ENCODE measurements at regions not wholly inside any gene's neighbourhood (a gene's known extent, or its start where the extent isn't known, plus 50 kb on each side); places are given as distances from the start of the nearest gene placed in this dataset.

- TF ChIP-seq CREM (IDR thresholded peaks at IDR 0.05) (no peak), CREM (CRISPR knock-in tag; IDR thresholded peaks at IDR 0.05) (no peak)
Observed at GRCh38 chr5:101425339-101425859, 522.3 kb upstream of the ST8SIA4 start (continued).

DNA sequence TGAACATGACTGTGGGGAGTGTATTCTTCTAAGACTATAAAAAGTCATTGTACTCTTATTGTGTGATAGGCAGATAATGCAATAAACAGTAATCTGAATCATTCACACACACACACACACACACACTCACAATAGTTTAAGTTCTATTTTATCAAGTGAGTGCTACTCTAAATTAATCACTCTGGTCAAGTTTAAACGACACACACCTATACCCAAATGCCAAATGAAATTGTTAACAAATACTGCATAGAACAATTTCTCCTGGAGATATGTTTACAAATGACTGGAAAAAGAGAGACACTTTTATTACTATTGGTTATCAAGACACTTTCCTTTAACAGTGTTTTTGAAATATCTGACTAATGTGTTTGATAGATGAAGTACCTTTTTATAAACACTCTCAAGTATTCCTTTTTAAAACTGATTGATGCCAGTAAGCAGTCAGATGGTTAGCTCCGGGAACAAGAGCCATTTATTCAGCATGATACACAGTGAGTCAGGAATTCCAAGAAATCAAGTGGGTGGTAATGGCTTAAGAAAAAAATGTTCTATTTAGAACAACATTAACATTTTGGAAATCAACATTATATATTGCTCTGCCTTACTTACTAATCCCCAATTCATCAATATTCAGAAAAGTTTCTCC, 521.6 kb upstream of the ST8SIA4 start:
- CTCF ChIA-PET (ENCODE audit: low intra/inter-chr PET ratio, low total read pairs): no interaction called here
- Histone ChIP-seq H4K20me1 (ENCODE audit: insufficient read depth, low read length) (no peaks in the 10 kb centered on the region), H3K4me1 (ENCODE audit: insufficient read depth, low read length) (no peaks in the 10 kb centered on the region), H3K4me3 (replicated peaks in 1 of 3; ENCODE audit: insufficient read depth in 1 of 3, low read depth in 2 of 3, low read length in 3 of 3) (no peak overlapping the region), H3K4me2 (ENCODE audit: low read depth, low read length) (no peak overlapping the region), H3K27ac (ENCODE audit: extremely low read length, insufficient read depth, low read length) (no peak overlapping the region), H3K36me3 (replicated peaks in 1 of 2; ENCODE audit: control insufficient read depth in 1 of 2, insufficient read depth in 2 of 2, low read length in 2 of 2) (no peaks in the 10 kb centered on the region), H3K79me2 (ENCODE audit: insufficient read depth, low read length) (no peaks in the 10 kb centered on the region), H2AFZ (ENCODE audit: low read length) (no peak overlapping the region), H3K9ac (ENCODE audit: insufficient read depth, low read depth, low read length) (no peak overlapping the region), H3K27me3 (ENCODE audit: control insufficient read depth in 1 of 2, insufficient read depth in 2 of 2, low read length in 2 of 2) (no peaks in the 10 kb centered on the region), H3K9me3 (ENCODE audit: low read length) (no peaks in the 10 kb centered on the region)
- no peak for FAIRE-seq
- no peak for ATAC-seq
- WGBS (ENCODE audit: low lambda C conversion rate): 0% methylated on average over 2 of the region's 2 CpGs
- DNase-seq (ENCODE audit: low spot score): no peak
- POLR2A ChIA-PET: no interaction called here
- in situ Hi-C loops (cut with HindIII; ENCODE audit: extremely low pct_ligation_motif_present, low pct_unique_long_range_greater_than_20kb): no loop called here
- no TSS peak for BruUV-seq (replicated peaks)
- intact Hi-C loops (cut with micrococcal nuclease; ENCODE audit: unreplicated experiment): no loop called here
- no peak for TF ChIP-seq KDM3A (CRISPR knock-in tag; IDR thresholded peaks at IDR 0.05; ENCODE audit: low read depth)
- TF ChIP-seq ZNF780A (CRISPR knock-in tag; IDR thresholded peaks at IDR 0.05): no peak
- TF ChIP-seq, protein P1, sequence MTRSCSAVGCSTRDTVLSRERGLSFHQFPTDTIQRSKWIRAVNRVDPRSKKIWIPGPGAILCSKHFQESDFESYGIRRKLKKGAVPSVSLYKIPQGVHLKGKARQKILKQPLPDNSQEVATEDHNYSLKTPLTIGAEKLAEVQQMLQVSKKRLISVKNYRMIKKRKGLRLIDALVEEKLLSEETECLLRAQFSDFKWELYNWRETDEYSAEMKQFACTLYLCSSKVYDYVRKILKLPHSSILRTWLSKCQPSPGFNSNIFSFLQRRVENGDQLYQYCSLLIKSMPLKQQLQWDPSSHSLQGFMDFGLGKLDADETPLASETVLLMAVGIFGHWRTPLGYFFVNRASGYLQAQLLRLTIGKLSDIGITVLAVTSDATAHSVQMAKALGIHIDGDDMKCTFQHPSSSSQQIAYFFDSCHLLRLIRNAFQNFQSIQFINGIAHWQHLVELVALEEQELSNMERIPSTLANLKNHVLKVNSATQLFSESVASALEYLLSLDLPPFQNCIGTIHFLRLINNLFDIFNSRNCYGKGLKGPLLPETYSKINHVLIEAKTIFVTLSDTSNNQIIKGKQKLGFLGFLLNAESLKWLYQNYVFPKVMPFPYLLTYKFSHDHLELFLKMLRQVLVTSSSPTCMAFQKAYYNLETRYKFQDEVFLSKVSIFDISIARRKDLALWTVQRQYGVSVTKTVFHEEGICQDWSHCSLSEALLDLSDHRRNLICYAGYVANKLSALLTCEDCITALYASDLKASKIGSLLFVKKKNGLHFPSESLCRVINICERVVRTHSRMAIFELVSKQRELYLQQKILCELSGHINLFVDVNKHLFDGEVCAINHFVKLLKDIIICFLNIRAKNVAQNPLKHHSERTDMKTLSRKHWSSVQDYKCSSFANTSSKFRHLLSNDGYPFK (CRISPR knock-in tag; IDR thresholded peaks at IDR 0.05; ENCODE audit: borderline replicate concordance): no peak
- no peak for TF ChIP-seq CBFB (CRISPR knock-in tag; IDR thresholded peaks at IDR 0.05)
- TF ChIP-seq BATF2 (CRISPR knock-in tag; IDR thresholded peaks at IDR 0.05): no peak
- TF ChIP-seq XBP1 (CRISPR knock-in tag; IDR thresholded peaks at IDR 0.05): no peak
- no peak for TF ChIP-seq NR2F6 (IDR thresholded peaks at IDR 0.05)
- no peak for TF ChIP-seq NR2F6 (CRISPR knock-in tag; IDR thresholded peaks at IDR 0.05)
- no peak for TF ChIP-seq ZNF407 (CRISPR knock-in tag; IDR thresholded peaks at IDR 0.05; ENCODE audit: not compliant biosample characterization)
